ENCODE measurements at regions not wholly inside any gene's neighbourhood (a gene's known extent, or its start where the extent isn't known, plus 50 kb on each side); places are given as distances from the start of the nearest gene placed in this dataset.

DNA sequence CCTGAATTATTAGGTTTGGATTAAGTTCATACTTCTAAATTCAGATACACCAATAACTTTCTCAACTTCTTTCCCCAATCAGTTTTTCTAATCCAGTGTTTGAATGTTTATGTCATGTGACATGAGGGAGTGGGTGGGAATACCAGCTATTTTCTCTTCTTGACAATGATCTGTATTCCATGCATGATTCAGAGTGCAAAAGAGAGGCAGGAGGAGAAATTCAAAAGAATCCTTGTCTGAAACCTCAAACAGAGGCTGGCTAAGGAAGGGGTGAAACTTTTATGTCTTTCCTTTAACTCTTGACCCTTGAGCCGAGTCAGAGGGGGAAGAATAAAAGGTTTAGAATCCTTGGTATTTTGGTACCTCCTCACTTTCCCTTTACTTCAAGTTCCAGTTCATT lies 544.7 kb downstream of the SPRY1 start:
- DNase-seq (ENCODE audit: low read depth in 2 of 2): peak; percentile 19 to 29
- TF ChIP-seq, protein P1, sequence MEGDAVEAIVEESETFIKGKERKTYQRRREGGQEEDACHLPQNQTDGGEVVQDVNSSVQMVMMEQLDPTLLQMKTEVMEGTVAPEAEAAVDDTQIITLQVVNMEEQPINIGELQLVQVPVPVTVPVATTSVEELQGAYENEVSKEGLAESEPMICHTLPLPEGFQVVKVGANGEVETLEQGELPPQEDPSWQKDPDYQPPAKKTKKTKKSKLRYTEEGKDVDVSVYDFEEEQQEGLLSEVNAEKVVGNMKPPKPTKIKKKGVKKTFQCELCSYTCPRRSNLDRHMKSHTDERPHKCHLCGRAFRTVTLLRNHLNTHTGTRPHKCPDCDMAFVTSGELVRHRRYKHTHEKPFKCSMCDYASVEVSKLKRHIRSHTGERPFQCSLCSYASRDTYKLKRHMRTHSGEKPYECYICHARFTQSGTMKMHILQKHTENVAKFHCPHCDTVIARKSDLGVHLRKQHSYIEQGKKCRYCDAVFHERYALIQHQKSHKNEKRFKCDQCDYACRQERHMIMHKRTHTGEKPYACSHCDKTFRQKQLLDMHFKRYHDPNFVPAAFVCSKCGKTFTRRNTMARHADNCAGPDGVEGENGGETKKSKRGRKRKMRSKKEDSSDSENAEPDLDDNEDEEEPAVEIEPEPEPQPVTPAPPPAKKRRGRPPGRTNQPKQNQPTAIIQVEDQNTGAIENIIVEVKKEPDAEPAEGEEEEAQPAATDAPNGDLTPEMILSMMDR (IDR thresholded peaks at IDR 0.05; ENCODE audit: low read depth, low read length): no peak

DNA sequence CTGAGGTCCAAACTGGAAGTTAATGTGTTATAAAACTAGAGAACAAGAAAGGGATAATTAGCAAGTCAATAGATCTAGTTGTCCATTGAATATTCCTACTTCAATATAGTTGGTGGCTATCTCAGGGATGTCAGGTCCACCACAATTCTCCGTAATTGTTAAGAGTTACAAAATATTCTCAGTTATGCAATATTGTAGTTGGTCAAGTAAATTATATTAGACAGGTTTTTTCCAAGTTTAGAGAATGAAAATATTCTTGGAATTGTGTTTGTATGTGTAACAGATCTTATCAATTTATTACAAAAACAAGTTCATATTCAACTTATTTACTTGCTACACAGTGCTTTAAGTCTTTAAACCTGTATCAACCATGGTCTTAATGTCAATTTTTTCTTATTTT lies 547.4 kb downstream of the SPRY1 start:
- peak in 1 of 2 donors; percentile 16 for DNase-seq (ENCODE audit: low read depth in 2 of 2)
- no peak overlapping the region for H3K4me3 ChIP-seq (replicated peaks in 1 of 2; ENCODE audit: low read depth in 2 of 2, low read length in 2 of 2)
- TF ChIP-seq, protein P1 (IDR thresholded peaks at IDR 0.05; ENCODE audit: low read depth, low read length): no peak

More for the DNA sequence above, 544.7 kb downstream of the SPRY1 start:
- H3K4me3 ChIP-seq (replicated peaks in 1 of 2; ENCODE audit: low read depth in 2 of 2, low read length in 2 of 2): no peak overlapping the region

DNA sequence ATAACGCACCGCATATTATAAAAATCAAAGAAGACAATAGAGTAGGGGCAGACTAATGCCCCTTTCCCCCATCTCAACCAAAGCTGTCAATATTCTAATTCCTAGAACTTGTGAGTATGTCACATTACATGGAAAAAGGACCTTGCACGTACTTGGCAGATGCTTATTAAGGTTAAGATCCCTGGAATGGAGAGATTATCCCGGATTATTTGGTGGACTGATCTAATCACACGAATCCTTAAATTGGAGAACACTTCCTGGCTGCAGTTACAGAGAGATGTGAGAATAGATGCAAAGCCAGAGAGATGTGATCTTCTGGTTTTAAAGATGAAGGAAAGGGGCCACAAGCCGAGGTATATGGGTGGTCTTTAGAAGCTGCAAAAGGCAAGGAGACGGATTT lies 548.7 kb downstream of the SPRY1 start:
- H3K4me3 ChIP-seq (replicated peaks in 1 of 2; ENCODE audit: low read depth in 2 of 2, low read length in 2 of 2): no peak overlapping the region
- no peak for DNase-seq (ENCODE audit: low read depth in 2 of 2)
- TF ChIP-seq, protein P1 (IDR thresholded peaks at IDR 0.05; ENCODE audit: low read depth, low read length): no peak

DNA sequence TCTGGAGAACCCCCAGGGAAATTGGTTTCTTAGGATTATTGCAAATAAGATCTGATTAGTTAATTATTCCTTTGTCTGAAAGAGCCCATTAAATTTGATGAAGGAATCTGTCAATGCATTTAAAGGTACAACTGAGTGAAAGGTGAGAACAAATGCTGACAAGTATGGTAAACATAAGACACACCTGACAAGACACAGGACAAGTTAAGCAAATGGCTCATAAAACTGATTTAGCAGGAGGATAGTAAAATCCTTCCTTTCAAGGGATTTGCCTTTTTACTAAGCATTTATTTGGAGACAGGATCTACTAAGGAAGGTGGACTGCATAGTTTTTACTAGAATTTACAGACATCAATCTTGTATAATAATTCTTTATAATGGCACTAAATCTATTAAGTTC lies 553.9 kb downstream of the SPRY1 start:
- no peak for DNase-seq (ENCODE audit: low read depth in 2 of 2)
- TF ChIP-seq, protein P1 (IDR thresholded peaks at IDR 0.05; ENCODE audit: low read depth, low read length): no peak
- H3K4me3 ChIP-seq (replicated peaks in 1 of 2; ENCODE audit: low read depth in 2 of 2, low read length in 2 of 2): no peak overlapping the region

DNA sequence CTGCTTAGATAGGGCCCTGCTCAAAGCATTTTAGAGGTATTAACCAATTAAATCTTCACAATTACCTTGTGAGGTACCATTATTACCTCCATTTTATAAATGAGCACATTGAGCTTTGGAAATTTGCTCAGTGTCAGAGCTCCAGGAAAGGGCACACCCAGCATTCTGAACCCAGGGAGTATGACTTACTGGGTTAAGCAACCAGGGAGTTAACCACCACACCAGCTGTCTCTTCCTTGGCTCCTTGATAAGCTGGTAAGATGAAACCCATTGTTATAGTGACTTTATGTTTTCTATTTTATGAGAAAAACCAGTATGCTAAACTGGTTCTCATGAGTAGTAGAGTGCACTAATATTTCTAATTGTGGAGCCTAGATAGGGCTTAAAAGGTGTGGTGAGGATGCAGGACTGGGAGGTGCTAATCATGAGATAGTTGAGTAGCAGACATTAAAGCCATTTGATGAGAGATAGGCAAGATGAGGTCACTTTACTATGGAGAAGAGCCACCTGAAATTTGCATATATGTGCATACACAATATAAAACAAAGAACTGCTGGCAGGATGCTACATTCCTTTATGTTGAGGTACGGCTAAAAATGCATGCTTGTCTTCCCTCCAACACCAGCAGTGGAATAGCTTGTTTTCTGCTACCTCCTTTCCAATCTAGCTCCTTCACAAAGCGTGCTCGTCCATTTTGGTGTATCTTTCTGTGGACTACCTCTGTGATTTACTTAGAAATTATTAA lies 556.1 kb downstream of the SPRY1 start:
- no peak overlapping the region for H3K4me3 ChIP-seq (replicated peaks in 1 of 2; ENCODE audit: low read depth in 2 of 2, low read length in 2 of 2)
- peak; percentile 62 to 76 for DNase-seq (ENCODE audit: low read depth in 2 of 2)
- TF ChIP-seq, protein P1 (IDR thresholded peaks at IDR 0.05; ENCODE audit: low read depth, low read length): no peak

DNA sequence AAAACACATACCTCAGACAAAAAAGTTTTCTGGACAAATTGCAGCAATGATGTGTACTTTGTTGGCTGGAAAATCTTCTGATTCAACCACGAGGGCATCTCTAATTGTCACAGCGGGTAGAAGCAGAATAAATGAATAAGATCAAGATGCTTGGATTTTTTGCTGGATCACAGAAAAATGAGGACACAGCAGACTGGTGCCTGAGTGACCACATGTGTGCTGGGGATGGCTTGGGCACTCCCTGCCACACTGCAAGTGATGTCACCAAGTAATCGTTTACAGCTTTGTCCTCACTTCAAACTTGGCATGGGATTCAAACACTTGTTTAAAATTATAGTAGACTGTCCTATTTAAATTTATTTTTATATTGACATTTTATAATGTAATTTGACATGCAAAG lies 557.0 kb downstream of the SPRY1 start:
- DNase-seq (ENCODE audit: low read depth in 2 of 2): no peak
- TF ChIP-seq, protein P1 (IDR thresholded peaks at IDR 0.05; ENCODE audit: low read depth, low read length): no peak
- H3K4me3 ChIP-seq (replicated peaks in 1 of 2; ENCODE audit: low read depth in 2 of 2, low read length in 2 of 2): no peak overlapping the region

DNA sequence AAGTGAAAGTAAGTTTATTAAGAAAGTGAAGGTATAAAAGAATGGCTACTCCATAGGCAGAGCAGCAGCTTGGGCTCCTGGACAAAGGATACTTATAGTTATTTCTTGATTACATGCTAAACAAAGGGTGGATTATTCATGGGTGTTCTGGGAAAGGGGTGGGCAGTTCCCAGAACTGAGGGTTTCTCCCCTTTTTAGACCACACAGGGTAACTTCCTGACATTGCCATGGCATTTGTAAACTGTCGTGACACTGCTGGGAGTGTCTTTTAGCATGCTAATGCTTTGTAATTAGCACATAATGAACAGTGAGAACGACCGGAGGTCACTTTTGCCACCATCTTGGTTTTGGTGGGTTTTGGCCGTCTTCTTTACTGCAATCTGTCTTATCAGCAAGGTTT lies 557.6 kb downstream of the SPRY1 start:
- no peak overlapping the region for H3K4me3 ChIP-seq (replicated peaks in 1 of 2; ENCODE audit: low read depth in 2 of 2, low read length in 2 of 2)
- TF ChIP-seq, protein P1 (IDR thresholded peaks at IDR 0.05; ENCODE audit: low read depth, low read length): no peak
- no peak for DNase-seq (ENCODE audit: low read depth in 2 of 2)
